ENCODE measurements at regions not wholly inside any gene's neighbourhood (a gene's known extent, or its start where the extent isn't known, plus 50 kb on each side); places are given as distances from the start of the nearest gene placed in this dataset.

GRCh38 chr7:110557-111232 is 81.7 kb upstream of the FAM20C start:
- Histone ChIP-seq H4K91ac (ENCODE audit: insufficient read depth, low read depth, low read length) (no peak overlapping the region), H2AK5ac (ENCODE audit: low read depth, low read length) (no peak overlapping the region; the same call in 1 of the 2 replicates), H4K20me1 (ENCODE audit: insufficient read depth, low read length) (no peaks in the 10 kb centered on the region), H2BK120ac (ENCODE audit: low read depth, low read length) (no peak overlapping the region), H3K23ac (ENCODE audit: low read depth, low read length) (no peak overlapping the region), H3K4me1 (ENCODE audit: control insufficient read depth, insufficient read depth, low read length) (peaks cover 6% of the 10 kb centered on the region), H4K8ac (ENCODE audit: low read depth in 2 of 2, low read length in 2 of 2) (no peak overlapping the region), H2BK15ac (ENCODE audit: low read depth, low read length) (no peak overlapping the region), H3K9me1 (ENCODE audit: insufficient read depth, low read length) (peaks cover 7% of the 10 kb centered on the region), H3K14ac (replicated peaks; ENCODE audit: low read depth, low read length) (no peak overlapping the region), H2AFZ (replicated peaks; ENCODE audit: low read length, poor library complexity) (no peak overlapping the region), H2AK9ac (replicated peaks; ENCODE audit: low read depth, low read length, poor library complexity) (no peak overlapping the region), H3K18ac (ENCODE audit: low read depth, low read length) (peak overlapping the region; percentile 23; the same call in 1 of the 2 replicates), H2BK20ac (ENCODE audit: low read depth, low read length) (no peak overlapping the region; the same call in 1 of the 2 replicates), H3K36me3 (ENCODE audit: control insufficient read depth, insufficient read depth, low read length) (no peaks in the 10 kb centered on the region), H3K4me2 (ENCODE audit: low read depth, low read length) (no peak overlapping the region), H3K4me3 (ENCODE audit: insufficient read depth, low read depth, low read length) (no peak overlapping the region), H3K27me3 (ENCODE audit: control insufficient read depth, insufficient read depth, low read length) (no peaks in the 10 kb centered on the region), H3K9ac (ENCODE audit: low read depth, low read length) (no peak overlapping the region), H2BK5ac (ENCODE audit: low read depth, low read length, poor library complexity, severe bottlenecking) (no peak overlapping the region), H3K56ac (ENCODE audit: extremely low read depth, insufficient read depth, low read length) (no peak overlapping the region), H3K9me3 (ENCODE audit: control insufficient read depth, insufficient read depth, low read length) (peaks cover 6% of the 10 kb centered on the region), H3K27ac (ENCODE audit: insufficient read depth, low read length) (no peak overlapping the region), H3K79me1 (ENCODE audit: low read depth in 1 of 2, low read length in 2 of 2) (no peaks in the 10 kb centered on the region), H4K5ac (ENCODE audit: low read depth, low read length) (no peak overlapping the region), H3K4ac (ENCODE audit: low read depth, low read length) (no peak overlapping the region)
- intact Hi-C loops (cut with micrococcal nuclease), result no loop called here
- ATAC-seq (ENCODE audit: low read depth), result no peak
- dilution Hi-C loops (cut with HindIII; ENCODE audit: low sequenced_read_pairs, unreplicated experiment), result no loop called here
- POLR2A ChIA-PET (ENCODE audit: unreplicated experiment), result no interaction called here
- in situ Hi-C loops (cut with MboI; ENCODE audit: low sequenced_read_pairs), result no loop called here
- no peak for TF ChIP-seq MXI1 (IDR thresholded peaks at IDR 0.05; ENCODE audit: borderline replicate concordance, low read depth, low read length)
- TF ChIP-seq MAZ (IDR thresholded peaks at IDR 0.05; ENCODE audit: borderline replicate concordance, low read depth, low read length), result no peak
- no peak for TF ChIP-seq CEBPB (IDR thresholded peaks at IDR 0.05; ENCODE audit: low read depth, low read length)
- no TSS peak for BruUV-seq (replicated peaks)
- WGBS, 2 experiments (ENCODE audit: extremely low coverage in 2 of 2, insufficient read length in 1 of 2), result 81% methylated on average over 5 of the region's 11 CpGs; no CpG with 5 or more reads in 1 of the 2 experiments
- DNase-seq, result no peak
- CTCF ChIA-PET, result interaction anchor here (0.7 kb wide), 1 partner anchor 74 kb away, joined by 3 read pairs; no protein-coding TSS in a partner anchor

All from IMR-90 (cell line).